ENCODE measurements at regions not wholly inside any gene's neighbourhood (a gene's known extent, or its start where the extent isn't known, plus 50 kb on each side); places are given as distances from the start of the nearest gene placed in this dataset.

- no peak for DNase-seq (ENCODE audit: low read depth, low spot score)
- no peak for TF ChIP-seq CTCF (IDR thresholded peaks at IDR 0.05; ENCODE audit: low read depth, low read length)
- Histone ChIP-seq H3K9me3 (ENCODE audit: control insufficient read depth, insufficient read depth, low read length) (no peaks in the 10 kb centered on the region), H3K27ac (ENCODE audit: low read depth, low read length) (no peak overlapping the region), H3K27me3 (ENCODE audit: control insufficient read depth, insufficient read depth, low read length) (no peaks in the 10 kb centered on the region), H3K4me3 (ENCODE audit: low read depth, low read length) (no peak overlapping the region)
- ChIA-PET CTCF (no interaction called here), POLR2A (no interaction called here)
Observed at GRCh38 chr7:46296526-46296925, 375.5 kb upstream of the IGFBP3 start.

- TF ChIP-seq CTCF (IDR thresholded peaks at IDR 0.05; ENCODE audit: low read depth, low read length) = no peak
- Histone ChIP-seq H3K27ac (ENCODE audit: low read depth, low read length) (no peak overlapping the region), H3K4me3 (ENCODE audit: low read depth, low read length) (no peak overlapping the region), H3K9me3 (ENCODE audit: control insufficient read depth, insufficient read depth, low read length) (no peaks in the 10 kb centered on the region), H3K27me3 (ENCODE audit: control insufficient read depth, insufficient read depth, low read length) (no peaks in the 10 kb centered on the region)
- CTCF ChIA-PET = interaction anchor here (1.4 kb wide), 1 partner anchor 372 kb away, joined by 4 read pairs; no protein-coding TSS in a partner anchor
- POLR2A ChIA-PET = no interaction called here
- DNase-seq (ENCODE audit: low read depth, low spot score) = no peak
Observed at GRCh38 chr7:46294381-46294780, 373.3 kb upstream of the IGFBP3 start.

- Histone ChIP-seq H3K4me3 (ENCODE audit: low read depth, low read length) (no peak overlapping the region), H3K27me3 (ENCODE audit: control insufficient read depth, insufficient read depth, low read length) (no peaks in the 10 kb centered on the region), H3K27ac (ENCODE audit: low read depth, low read length) (no peak overlapping the region), H3K9me3 (ENCODE audit: control insufficient read depth, insufficient read depth, low read length) (no peaks in the 10 kb centered on the region)
- ChIA-PET CTCF (no interaction called here), POLR2A (no interaction called here)
- no peak for TF ChIP-seq CTCF (IDR thresholded peaks at IDR 0.05; ENCODE audit: low read depth, low read length)
- no peak for DNase-seq (ENCODE audit: low read depth, low spot score)
Observed at GRCh38 chr7:46292741-46293140, 371.7 kb upstream of the IGFBP3 start.

GRCh38 chr7:46291601-46292150 lies 370.6 kb upstream of the IGFBP3 start:
- H3K27me3 ChIP-seq (ENCODE audit: control insufficient read depth, insufficient read depth, low read length) = no peaks in the 10 kb centered on the region
- POLR2A ChIA-PET = no interaction called here
- DNase-seq (ENCODE audit: low read depth, low spot score) = no peak
- CTCF ChIA-PET = no interaction called here
- H3K9me3 ChIP-seq (ENCODE audit: control insufficient read depth, insufficient read depth, low read length) = no peaks in the 10 kb centered on the region
- H3K4me3 ChIP-seq (ENCODE audit: low read depth, low read length) = no peak overlapping the region
- TF ChIP-seq CTCF (IDR thresholded peaks at IDR 0.05; ENCODE audit: low read depth, low read length) = no peak
- H3K27ac ChIP-seq (ENCODE audit: low read depth, low read length) = peak overlapping the region; percentile 25

- Histone ChIP-seq H3K27ac (ENCODE audit: low read depth, low read length) (no peak overlapping the region), H3K4me3 (ENCODE audit: low read depth, low read length) (no peak overlapping the region), H3K27me3 (ENCODE audit: control insufficient read depth, insufficient read depth, low read length) (no peaks in the 10 kb centered on the region), H3K9me3 (ENCODE audit: control insufficient read depth, insufficient read depth, low read length) (no peaks in the 10 kb centered on the region)
- no peak for DNase-seq (ENCODE audit: low read depth, low spot score)
- POLR2A ChIA-PET = no interaction called here
- no peak for TF ChIP-seq CTCF (IDR thresholded peaks at IDR 0.05; ENCODE audit: low read depth, low read length)
- CTCF ChIA-PET = no interaction called here
Observed at GRCh38 chr7:46291050-46291438, 370.0 kb upstream of the IGFBP3 start.
